Prostate gland (tissue), 2 donors: ENCODE measurements at regions not wholly inside any gene's neighbourhood (a gene's known extent, or its start where the extent isn't known, plus 50 kb on each side); places are given as distances from the start of the nearest gene placed in this dataset.

Experiments used
- DNase-seq: peaks from one replicate; pipeline ENCODE4 v3.0.0-alpha.2; 2019; ENCODE audit warnings: low spot score
- H3K27ac ChIP-seq, 2 donors: fragments of 200-600 bp; sonication (generic); 2 replicates each; pipeline ENCODE4 v1.5.1; 2017 to 2019
- H3K27me3 ChIP-seq: fragments of 200-600 bp; sonication (generic); replicated peaks from 2 replicates; pipeline ENCODE4 v1.5.1; 2019; ENCODE audit not compliant: insufficient read depth
- H3K36me3 ChIP-seq, 2 donors: fragments of 200-600 bp; sonication (generic); 1 replicate in 1 of 2; 2 replicates in 1 of 2; pipeline versions ENCODE4 v1.5.1 to v1.8.1; 2017 to 2019
- H3K4me1 ChIP-seq: fragments of 200-600 bp; sonication (generic); replicated peaks from 2 replicates; pipeline ENCODE4 v1.5.1; 2019
- H3K4me3 ChIP-seq, 2 donors: fragments of 200-600 bp; sonication (generic); 2 replicates each; pipeline ENCODE4 v1.5.1; 2017 to 2019
- H3K9me3 ChIP-seq: fragments of 200-600 bp; sonication (generic); 2 replicates; pipeline ENCODE4 v1.5.1; 2017
- POLR2A ChIP-seq: fragments of 450-650 bp; IDR thresholded peaks from one replicate; pipeline ENCODE4 v1.6.1; 2016; ENCODE audit warnings: antibody characterized with exemption, mild to moderate bottlenecking
- POLR2AphosphoS5 ChIP-seq: sonication (generic); formaldehyde crosslinking; IDR thresholded peaks from one replicate; pipeline ENCODE4 v1.6.1; 2017; ENCODE audit warnings: antibody characterized with exemption
- whole genome bisulfite sequencing: methylation state at CpG from one replicate; pipeline ENCODE4 v1.1.5; 2018; 5-methylcytosine and 5-hydroxymethylcytosine counted together
- intact Hi-C: fragments of 100-400 bp; cut with DNase I; formaldehyde crosslinking; loops from one replicate; pipeline ENCODE4 v1.14.2; 2022
- TF ChIP-seq, protein P1 (sequence below), 4 experiments: fragments of 200-600 bp in 2 of 4; fragments of 450-650 bp in 2 of 4; sonication (generic) in 2 of 4; IDR thresholded peaks; 1 replicate in 3 of 4; 2 replicates in 1 of 4; pipeline ENCODE4 v1.5.1; 2016 to 2019; ENCODE audit warnings: antibody characterized with exemption in 4 of 4, mild to moderate bottlenecking in 2 of 4, moderate library complexity in 2 of 4

DNA sequence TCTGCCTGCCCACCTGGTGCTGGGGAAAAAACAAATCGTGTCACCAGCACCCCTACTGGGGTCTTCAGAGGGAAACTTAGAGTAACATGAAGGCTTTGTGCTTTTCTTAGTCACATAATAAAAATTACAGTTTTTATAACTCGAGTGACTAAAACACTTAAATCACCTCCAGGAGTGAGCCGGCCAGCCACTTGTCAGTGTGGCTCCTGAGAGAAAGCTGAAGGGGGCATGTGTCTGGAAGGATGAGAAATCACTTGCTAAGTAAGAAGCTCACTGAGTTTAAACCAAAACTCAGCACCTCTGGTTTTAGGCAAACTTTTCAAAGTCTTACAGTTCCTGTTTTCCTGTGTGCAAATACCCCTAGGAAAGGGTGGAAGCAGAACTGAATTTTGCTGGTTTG, 372.2 kb downstream of the CDH26 start:
- WGBS: 31% methylated on average over 3 of the region's 3 CpGs
- TF ChIP-seq POLR2AphosphoS5 (no peak), POLR2A (no peak)
- TF ChIP-seq, protein P1, sequence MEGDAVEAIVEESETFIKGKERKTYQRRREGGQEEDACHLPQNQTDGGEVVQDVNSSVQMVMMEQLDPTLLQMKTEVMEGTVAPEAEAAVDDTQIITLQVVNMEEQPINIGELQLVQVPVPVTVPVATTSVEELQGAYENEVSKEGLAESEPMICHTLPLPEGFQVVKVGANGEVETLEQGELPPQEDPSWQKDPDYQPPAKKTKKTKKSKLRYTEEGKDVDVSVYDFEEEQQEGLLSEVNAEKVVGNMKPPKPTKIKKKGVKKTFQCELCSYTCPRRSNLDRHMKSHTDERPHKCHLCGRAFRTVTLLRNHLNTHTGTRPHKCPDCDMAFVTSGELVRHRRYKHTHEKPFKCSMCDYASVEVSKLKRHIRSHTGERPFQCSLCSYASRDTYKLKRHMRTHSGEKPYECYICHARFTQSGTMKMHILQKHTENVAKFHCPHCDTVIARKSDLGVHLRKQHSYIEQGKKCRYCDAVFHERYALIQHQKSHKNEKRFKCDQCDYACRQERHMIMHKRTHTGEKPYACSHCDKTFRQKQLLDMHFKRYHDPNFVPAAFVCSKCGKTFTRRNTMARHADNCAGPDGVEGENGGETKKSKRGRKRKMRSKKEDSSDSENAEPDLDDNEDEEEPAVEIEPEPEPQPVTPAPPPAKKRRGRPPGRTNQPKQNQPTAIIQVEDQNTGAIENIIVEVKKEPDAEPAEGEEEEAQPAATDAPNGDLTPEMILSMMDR (IDR thresholded peaks at IDR 0.05): no peak
- no peaks in the 10 kb centered on the region for H3K36me3 ChIP-seq
- H3K27ac ChIP-seq: no peak overlapping the region
- H3K4me3 ChIP-seq: no peak overlapping the region
- DNase-seq: no peak
- no peaks in the 10 kb centered on the region for H3K27me3 ChIP-seq
- intact Hi-C loops: no loop called here
- no peaks in the 10 kb centered on the region for H3K4me1 ChIP-seq
- no peaks in the 10 kb centered on the region for H3K9me3 ChIP-seq

DNA sequence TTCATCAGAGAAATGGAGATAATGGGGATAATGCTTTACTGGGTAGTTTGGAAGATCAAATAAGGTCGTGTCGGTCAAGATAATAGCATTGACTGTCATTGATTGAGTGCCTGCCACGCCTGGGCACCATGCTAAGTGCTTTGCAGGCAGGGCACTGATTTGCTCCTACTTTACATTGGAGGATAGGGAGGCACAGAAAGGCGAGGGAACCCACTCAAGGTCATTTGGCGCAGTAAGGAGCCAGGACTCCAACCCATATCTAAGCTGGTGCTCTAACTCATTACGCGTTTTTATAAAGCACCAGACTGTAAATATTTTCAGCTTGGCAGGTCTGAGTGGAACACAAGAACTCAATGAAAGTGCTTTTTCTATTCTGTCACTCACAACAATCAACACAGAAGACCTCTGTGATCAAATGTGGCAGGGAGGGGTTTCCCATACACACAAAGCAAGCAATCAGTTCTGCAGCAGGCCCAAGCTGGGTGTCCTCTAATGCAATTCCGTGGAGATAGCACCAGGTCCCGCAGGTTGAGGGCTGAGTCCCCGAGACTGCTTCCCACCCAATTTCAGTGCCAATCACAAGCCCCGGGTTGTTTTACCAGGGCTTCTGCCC, 373.6 kb downstream of the CDH26 start:
- WGBS: 88% methylated on average over 11 of the region's 11 CpGs
- TF ChIP-seq POLR2AphosphoS5 (no peak), POLR2A (no peak)
- TF ChIP-seq, protein P1 (IDR thresholded peaks at IDR 0.05): no peak
- Histone ChIP-seq H3K4me3 (no peak overlapping the region), H3K4me1 (no peaks in the 10 kb centered on the region), H3K9me3 (no peaks in the 10 kb centered on the region), H3K27me3 (no peaks in the 10 kb centered on the region), H3K36me3 (no peaks in the 10 kb centered on the region), H3K27ac (no peak overlapping the region)
- DNase-seq: no peak
- intact Hi-C loops: no loop called here

DNA sequence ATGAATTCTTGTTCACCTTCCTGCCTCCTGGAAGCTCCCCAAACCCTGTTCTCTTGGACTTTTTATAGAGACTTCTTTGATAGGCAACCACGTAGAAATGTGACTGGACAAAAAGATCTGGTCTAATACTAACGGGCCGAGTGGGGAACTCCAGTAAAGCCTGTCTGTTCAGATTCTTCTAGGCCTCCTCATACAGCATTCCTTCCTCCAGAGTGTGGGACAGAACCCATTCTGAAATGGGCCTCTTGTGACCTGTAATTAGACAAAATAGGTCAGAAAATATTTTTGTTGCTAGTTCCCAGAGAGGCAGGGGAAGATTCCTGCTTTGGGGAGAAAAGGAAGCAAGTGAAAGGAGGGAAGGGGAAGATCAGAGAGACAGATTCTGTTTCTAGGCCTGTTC, 374.3 kb downstream of the CDH26 start:
- H3K9me3 ChIP-seq: no peaks in the 10 kb centered on the region
- 54% methylated on average over 3 of the region's 3 CpGs for WGBS
- intact Hi-C loops: no loop called here
- no peak for DNase-seq
- no peaks in the 10 kb centered on the region for H3K36me3 ChIP-seq
- H3K4me3 ChIP-seq: no peak overlapping the region
- H3K4me1 ChIP-seq: no peaks in the 10 kb centered on the region
- TF ChIP-seq POLR2A: no peak
- TF ChIP-seq, protein P1 (IDR thresholded peaks at IDR 0.05): no peak
- no peak for TF ChIP-seq POLR2AphosphoS5
- no peaks in the 10 kb centered on the region for H3K27me3 ChIP-seq
- no peak overlapping the region for H3K27ac ChIP-seq

DNA sequence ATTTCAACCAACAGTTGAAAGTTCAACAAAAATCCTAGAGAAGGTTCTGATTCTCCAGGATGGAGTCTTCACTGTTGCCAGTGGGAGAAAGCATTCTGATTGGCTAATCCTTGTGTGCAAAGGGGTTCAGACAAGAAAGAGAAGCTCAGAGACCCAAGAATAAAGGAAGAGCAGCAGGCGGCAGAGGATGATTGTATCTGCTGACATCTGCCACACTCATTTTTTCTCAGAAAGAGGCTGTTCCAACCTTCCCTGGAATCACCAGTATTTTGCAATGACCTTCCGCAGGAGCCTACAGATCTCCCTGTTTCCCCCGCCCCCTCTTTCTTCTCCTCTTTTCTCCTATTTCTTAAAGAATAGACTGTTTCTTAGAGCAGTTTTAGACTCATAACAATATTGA, 376.7 kb downstream of the CDH26 start:
- Histone ChIP-seq H3K4me3 (no peak overlapping the region), H3K4me1 (no peaks in the 10 kb centered on the region), H3K27ac (no peak overlapping the region), H3K9me3 (no peaks in the 10 kb centered on the region), H3K36me3 (no peaks in the 10 kb centered on the region), H3K27me3 (no peaks in the 10 kb centered on the region)
- DNase-seq: no peak
- WGBS: 90% methylated on average over 3 of the region's 3 CpGs
- intact Hi-C loops: no loop called here
- no peak for TF ChIP-seq POLR2AphosphoS5

DNA sequence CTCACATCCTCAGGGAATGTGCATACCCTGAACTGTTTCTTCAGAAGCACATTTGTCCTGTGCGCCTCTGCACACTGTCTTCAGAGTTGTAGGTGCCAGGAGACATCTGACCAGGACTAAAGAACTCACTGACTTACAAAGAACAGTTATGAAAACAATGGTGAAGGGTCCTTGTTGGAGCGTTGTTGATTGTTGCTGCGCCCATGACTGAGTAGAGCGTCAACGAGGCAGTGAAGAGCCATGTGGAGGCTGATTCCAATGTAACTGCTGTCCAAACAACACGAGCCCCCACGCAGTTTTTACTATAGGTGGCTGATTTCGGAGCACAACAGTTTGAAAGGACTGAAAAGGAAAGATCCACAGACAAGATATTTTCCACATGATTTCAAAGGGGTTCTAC, 380.3 kb downstream of the CDH26 start:
- no peak overlapping the region for H3K27ac ChIP-seq
- no peaks in the 10 kb centered on the region for H3K27me3 ChIP-seq
- H3K9me3 ChIP-seq: no peaks in the 10 kb centered on the region
- TF ChIP-seq, protein P1 (IDR thresholded peaks at IDR 0.05): no peak
- no peak for TF ChIP-seq POLR2AphosphoS5
- no peak for TF ChIP-seq POLR2A
- H3K4me1 ChIP-seq: no peaks in the 10 kb centered on the region
- H3K4me3 ChIP-seq: no peak overlapping the region
- no peaks in the 10 kb centered on the region for H3K36me3 ChIP-seq
- intact Hi-C loops: no loop called here
- no peak for DNase-seq
- 85% methylated on average over 8 of the region's 8 CpGs for WGBS
